ENCODE measurements at regions not wholly inside any gene's neighbourhood (a gene's known extent, or its start where the extent isn't known, plus 50 kb on each side); places are given as distances from the start of the nearest gene placed in this dataset.
A peak's percentile ranks its signal among the peaks of the same experiment; 100 is the strongest.

DNA sequence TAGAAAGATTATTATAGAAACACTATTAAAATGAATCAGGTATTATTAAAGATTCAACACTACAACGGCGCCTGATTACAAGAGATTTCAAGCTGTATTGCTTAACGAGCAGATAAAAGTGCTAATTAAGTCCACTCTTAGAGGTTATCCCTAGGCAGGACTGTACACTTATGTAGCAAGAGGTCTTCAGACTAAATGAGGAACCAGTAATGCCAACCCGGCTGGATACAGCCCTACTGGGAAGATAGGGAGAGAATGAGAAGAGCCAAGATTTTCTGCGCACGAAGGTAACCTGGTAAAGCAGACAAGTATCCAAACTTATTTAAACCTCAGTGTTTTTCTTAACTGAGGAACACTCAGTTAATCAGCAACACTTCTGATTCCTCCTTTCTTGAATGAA lies 115.7 kb upstream of the HIVEP3 start:
- 80% methylated on average over 6 of the region's 6 CpGs for WGBS
- Histone ChIP-seq H3K36me3 (ENCODE audit: insufficient read depth, low read length) (no peaks in the 10 kb centered on the region), H3K4me3 (ENCODE audit: low read length) (peak overlapping the region; percentile 93), H3K9me3 (ENCODE audit: insufficient read depth, low read depth, low read length) (no peaks in the 10 kb centered on the region), H3K4me1 (ENCODE audit: insufficient read depth, low read length) (peaks cover 7% of the 10 kb centered on the region; the same call in 1 of the 2 replicates), H3K9ac (ENCODE audit: low read depth, low read length) (no peak overlapping the region), H3K27ac (ENCODE audit: low read depth, low read length) (no peak overlapping the region), H3K27me3 (ENCODE audit: insufficient read depth, low read length) (peaks cover 40% of the 10 kb centered on the region)

DNA sequence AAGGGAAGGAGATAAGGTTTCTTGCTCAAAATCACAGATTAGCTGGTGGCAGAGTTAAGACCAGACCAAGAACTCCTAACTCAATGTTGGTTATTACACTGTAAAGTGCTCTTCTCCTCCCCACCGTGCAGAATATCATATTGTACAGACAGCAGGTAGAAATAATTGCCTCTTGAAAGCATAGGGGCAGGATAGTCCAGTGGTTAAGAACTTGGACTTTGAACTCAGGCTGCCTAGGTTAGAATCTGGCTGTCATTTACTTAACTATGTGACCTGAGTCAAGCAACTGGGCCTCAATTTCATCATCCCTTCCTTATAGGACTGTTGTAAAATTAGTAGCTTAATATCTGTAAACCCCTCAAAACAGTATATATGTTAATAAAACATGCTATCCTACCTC lies 114.9 kb upstream of the HIVEP3 start:
- 71% methylated on average over 1 of the region's 1 CpG for WGBS
- no peak overlapping the region for H3K27ac ChIP-seq (ENCODE audit: low read depth, low read length)
- H3K9ac ChIP-seq (ENCODE audit: low read depth, low read length), result no peak overlapping the region
- peaks cover 7% of the 10 kb centered on the region; the same call in 1 of the 2 replicates for H3K4me1 ChIP-seq (ENCODE audit: insufficient read depth, low read length)
- peaks cover 40% of the 10 kb centered on the region for H3K27me3 ChIP-seq (ENCODE audit: insufficient read depth, low read length)
- no peaks in the 10 kb centered on the region for H3K36me3 ChIP-seq (ENCODE audit: insufficient read depth, low read length)
- H3K4me3 ChIP-seq (ENCODE audit: low read length), result no peak overlapping the region
- H3K9me3 ChIP-seq (ENCODE audit: insufficient read depth, low read depth, low read length), result no peaks in the 10 kb centered on the region

DNA sequence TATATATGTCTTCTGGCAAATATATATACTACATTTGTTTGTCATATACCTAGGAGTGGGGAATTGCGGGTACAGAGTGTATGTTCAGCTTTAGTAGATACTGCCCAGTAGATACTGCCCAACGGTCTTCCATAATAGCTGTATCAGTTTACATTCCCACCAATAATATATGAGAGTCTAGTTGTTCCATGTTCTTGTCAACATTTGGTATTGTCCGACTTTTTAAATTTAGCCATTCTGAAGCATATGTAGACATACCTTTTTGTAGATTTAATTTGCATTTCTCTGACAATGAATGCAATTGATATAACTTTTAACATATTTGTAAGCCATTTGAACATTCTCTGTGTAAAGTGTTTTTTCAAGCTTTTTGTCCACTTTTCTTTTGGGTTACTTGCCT lies 99.0 kb upstream of the HIVEP3 start:
- Histone ChIP-seq H3K9me3 (ENCODE audit: insufficient read depth, low read depth, low read length) (peaks cover 5% of the 10 kb centered on the region; the same call in 1 of the 2 replicates), H3K27ac (ENCODE audit: low read depth, low read length) (no peak overlapping the region), H3K4me3 (ENCODE audit: low read length) (no peak overlapping the region), H3K36me3 (ENCODE audit: insufficient read depth, low read length) (no peaks in the 10 kb centered on the region), H3K27me3 (ENCODE audit: insufficient read depth, low read length) (no peaks in the 10 kb centered on the region), H3K9ac (ENCODE audit: low read depth, low read length) (no peak overlapping the region), H3K4me1 (ENCODE audit: insufficient read depth, low read length) (no peaks in the 10 kb centered on the region)
- no CpG with 5 or more reads among the region's 3 CpGs for WGBS

DNA sequence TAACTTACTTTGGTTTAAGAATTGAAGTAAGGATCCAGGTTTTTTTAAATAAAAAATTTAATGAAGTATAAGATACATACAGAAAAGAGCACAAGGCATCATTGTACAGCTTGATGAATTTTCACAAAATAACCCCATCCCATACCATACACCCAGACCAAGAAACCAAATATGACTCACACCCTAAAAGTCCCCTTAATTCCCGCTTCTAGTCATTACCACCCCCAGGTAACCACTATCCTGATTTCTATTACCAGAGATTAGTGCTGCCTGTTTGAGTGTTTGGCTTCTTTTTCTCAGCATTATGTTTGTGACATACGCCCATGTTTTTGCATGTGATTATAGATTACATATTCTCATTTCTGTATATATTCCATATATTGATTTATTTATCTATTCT lies 98.5 kb upstream of the HIVEP3 start:
- Histone ChIP-seq H3K4me3 (ENCODE audit: low read length) (no peak overlapping the region), H3K27me3 (ENCODE audit: insufficient read depth, low read length) (no peaks in the 10 kb centered on the region), H3K36me3 (ENCODE audit: insufficient read depth, low read length) (no peaks in the 10 kb centered on the region), H3K9ac (ENCODE audit: low read depth, low read length) (no peak overlapping the region), H3K9me3 (ENCODE audit: insufficient read depth, low read depth, low read length) (peaks cover 5% of the 10 kb centered on the region; the same call in 1 of the 2 replicates), H3K27ac (ENCODE audit: low read depth, low read length) (no peak overlapping the region), H3K4me1 (ENCODE audit: insufficient read depth, low read length) (no peaks in the 10 kb centered on the region)
- 100% methylated on average over 1 of the region's 2 CpGs for WGBS

DNA sequence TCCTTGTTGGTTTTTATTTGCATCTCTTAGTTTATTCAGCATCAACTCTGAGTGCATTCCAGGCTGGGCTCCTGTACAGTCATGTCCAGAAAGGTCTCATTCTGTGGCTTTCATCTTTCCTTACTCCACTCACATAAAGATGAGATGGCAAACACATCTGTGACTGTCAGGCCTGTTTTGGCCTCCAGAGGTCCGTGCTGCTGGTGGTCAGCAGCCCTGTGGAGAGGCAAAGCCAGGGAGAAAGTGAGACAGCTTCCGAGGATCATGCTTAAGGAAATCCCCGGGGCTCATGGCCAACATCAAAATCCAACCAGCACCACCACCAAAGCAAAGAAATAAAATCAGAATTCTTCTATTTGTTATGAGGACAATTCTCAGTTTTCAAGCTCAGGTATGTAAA lies 96.1 kb upstream of the HIVEP3 start:
- Histone ChIP-seq H3K4me3 (ENCODE audit: low read length) (no peak overlapping the region), H3K36me3 (ENCODE audit: insufficient read depth, low read length) (no peaks in the 10 kb centered on the region), H3K27me3 (ENCODE audit: insufficient read depth, low read length) (no peaks in the 10 kb centered on the region), H3K4me1 (ENCODE audit: insufficient read depth, low read length) (no peaks in the 10 kb centered on the region), H3K27ac (ENCODE audit: low read depth, low read length) (no peak overlapping the region), H3K9me3 (ENCODE audit: insufficient read depth, low read depth, low read length) (peaks cover 5% of the 10 kb centered on the region; the same call in 1 of the 2 replicates), H3K9ac (ENCODE audit: low read depth, low read length) (no peak overlapping the region)
- 79% methylated on average over 2 of the region's 3 CpGs for WGBS

DNA sequence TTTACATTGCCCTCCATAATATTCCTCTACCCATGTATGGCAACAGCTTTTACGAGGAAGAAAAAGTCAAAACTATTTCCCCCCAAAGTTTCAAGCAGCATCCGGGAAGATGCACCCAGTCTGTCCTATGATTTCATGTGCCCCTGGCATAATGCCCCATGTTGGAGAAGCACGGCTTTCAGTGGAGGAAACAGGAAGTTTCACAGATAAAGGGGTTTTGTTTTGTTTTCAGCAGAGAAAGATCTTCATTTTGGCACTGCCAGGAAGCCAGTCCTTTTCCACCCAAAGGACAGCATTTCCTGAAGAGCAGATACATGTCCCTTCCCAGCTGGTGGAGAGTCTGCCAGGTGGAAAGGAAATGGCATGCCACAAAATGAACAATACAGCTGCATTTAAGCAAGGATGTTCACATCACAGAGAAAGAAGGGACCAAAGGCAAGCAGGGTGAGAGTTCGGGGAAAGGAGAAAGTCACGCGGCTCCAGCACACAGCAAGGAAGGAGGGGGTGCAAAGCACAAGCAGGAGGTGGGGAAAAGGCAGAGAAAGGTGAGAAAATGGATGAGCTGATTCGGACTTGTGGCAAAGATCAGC lies 95.3 kb upstream of the HIVEP3 start:
- Histone ChIP-seq H3K27me3 (ENCODE audit: insufficient read depth, low read length) (no peaks in the 10 kb centered on the region), H3K9ac (ENCODE audit: low read depth, low read length) (no peak overlapping the region), H3K9me3 (ENCODE audit: insufficient read depth, low read depth, low read length) (peaks cover 5% of the 10 kb centered on the region; the same call in 1 of the 2 replicates), H3K4me3 (ENCODE audit: low read length) (no peak overlapping the region), H3K4me1 (ENCODE audit: insufficient read depth, low read length) (no peaks in the 10 kb centered on the region), H3K27ac (ENCODE audit: low read depth, low read length) (no peak overlapping the region), H3K36me3 (ENCODE audit: insufficient read depth, low read length) (no peaks in the 10 kb centered on the region)
- WGBS, result 88% methylated on average over 7 of the region's 7 CpGs

DNA sequence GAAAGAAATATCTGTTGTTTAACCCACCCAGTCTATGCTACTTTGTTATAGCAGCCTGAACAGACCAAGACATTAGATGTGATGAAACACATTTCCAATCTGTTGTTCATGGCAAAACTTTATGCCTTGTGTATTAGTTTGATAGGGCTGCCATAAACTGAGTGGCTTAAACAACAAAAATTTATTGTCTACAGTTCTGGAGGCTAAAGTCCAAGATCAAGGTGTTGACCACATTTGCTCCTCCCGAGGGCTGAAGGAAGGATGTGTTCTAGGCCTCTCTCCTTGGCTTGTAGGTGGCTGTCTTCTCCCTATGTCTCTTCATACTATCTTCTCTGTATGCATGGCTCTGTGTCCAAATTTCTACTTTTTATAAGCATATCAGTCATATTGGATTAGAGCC lies 94.1 kb upstream of the HIVEP3 start:
- WGBS, result 95% methylated on average over 1 of the region's 1 CpG

DNA sequence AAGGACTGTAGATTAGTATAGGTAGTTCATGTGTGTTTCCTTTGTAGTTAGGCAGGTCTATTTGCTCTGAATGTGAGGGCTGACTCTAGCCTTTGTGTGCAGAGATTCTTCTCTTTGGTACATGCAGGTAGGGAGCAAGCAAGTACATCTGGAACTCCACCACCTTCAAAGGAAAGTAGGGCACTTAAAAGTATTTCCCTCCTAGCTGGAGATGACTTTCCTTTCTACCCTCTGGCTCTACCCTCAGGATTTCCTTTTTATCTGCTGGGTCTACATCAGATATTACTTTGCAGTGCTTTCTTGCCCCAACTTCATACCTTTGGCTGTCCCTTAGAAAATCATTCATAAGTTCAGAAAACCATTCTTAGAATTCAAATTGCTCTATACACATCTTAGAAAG lies 91.7 kb upstream of the HIVEP3 start:
- Histone ChIP-seq H3K9me3 (ENCODE audit: insufficient read depth, low read depth, low read length) (no peaks in the 10 kb centered on the region), H3K9ac (ENCODE audit: low read depth, low read length) (no peak overlapping the region), H3K36me3 (ENCODE audit: insufficient read depth, low read length) (no peaks in the 10 kb centered on the region), H3K4me1 (ENCODE audit: insufficient read depth, low read length) (no peaks in the 10 kb centered on the region), H3K27ac (ENCODE audit: low read depth, low read length) (no peak overlapping the region), H3K4me3 (ENCODE audit: low read length) (no peak overlapping the region), H3K27me3 (ENCODE audit: insufficient read depth, low read length) (no peaks in the 10 kb centered on the region)

More for the DNA sequence above, 94.1 kb upstream of the HIVEP3 start:
- H3K4me1 ChIP-seq (ENCODE audit: insufficient read depth, low read length), result no peaks in the 10 kb centered on the region
- no peak overlapping the region for H3K9ac ChIP-seq (ENCODE audit: low read depth, low read length)
- H3K36me3 ChIP-seq (ENCODE audit: insufficient read depth, low read length), result no peaks in the 10 kb centered on the region
- H3K27ac ChIP-seq (ENCODE audit: low read depth, low read length), result no peak overlapping the region
- H3K27me3 ChIP-seq (ENCODE audit: insufficient read depth, low read length), result no peaks in the 10 kb centered on the region
- H3K4me3 ChIP-seq (ENCODE audit: low read length), result no peak overlapping the region
- H3K9me3 ChIP-seq (ENCODE audit: insufficient read depth, low read depth, low read length), result no peaks in the 10 kb centered on the region

DNA sequence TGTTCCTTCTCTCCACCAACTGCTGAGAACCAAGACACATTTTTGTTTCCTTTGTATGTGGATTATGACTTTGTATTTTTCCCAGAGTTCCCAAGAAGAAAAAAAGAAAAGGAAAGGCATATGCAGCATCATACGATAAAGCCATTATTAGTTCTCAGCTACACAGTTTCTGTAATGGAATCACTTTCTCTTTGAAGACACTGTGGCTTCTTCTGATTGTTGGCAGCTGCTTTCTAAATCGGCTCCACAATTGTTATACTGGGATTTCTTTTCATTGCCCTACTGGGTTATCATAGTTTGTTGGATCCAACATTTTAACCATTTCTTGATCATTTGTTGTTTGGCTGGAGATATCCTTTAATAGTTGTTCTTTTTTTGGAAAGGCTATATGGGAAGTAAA lies 89.5 kb upstream of the HIVEP3 start:
- no peaks in the 10 kb centered on the region for H3K36me3 ChIP-seq (ENCODE audit: insufficient read depth, low read length)
- no peak overlapping the region for H3K4me3 ChIP-seq (ENCODE audit: low read length)
- H3K4me1 ChIP-seq (ENCODE audit: insufficient read depth, low read length), result no peaks in the 10 kb centered on the region
- 97% methylated on average over 2 of the region's 2 CpGs for WGBS
- H3K27ac ChIP-seq (ENCODE audit: low read depth, low read length), result no peak overlapping the region
- H3K27me3 ChIP-seq (ENCODE audit: insufficient read depth, low read length), result no peaks in the 10 kb centered on the region
- H3K9me3 ChIP-seq (ENCODE audit: insufficient read depth, low read depth, low read length), result no peaks in the 10 kb centered on the region
- no peak overlapping the region for H3K9ac ChIP-seq (ENCODE audit: low read depth, low read length)

DNA sequence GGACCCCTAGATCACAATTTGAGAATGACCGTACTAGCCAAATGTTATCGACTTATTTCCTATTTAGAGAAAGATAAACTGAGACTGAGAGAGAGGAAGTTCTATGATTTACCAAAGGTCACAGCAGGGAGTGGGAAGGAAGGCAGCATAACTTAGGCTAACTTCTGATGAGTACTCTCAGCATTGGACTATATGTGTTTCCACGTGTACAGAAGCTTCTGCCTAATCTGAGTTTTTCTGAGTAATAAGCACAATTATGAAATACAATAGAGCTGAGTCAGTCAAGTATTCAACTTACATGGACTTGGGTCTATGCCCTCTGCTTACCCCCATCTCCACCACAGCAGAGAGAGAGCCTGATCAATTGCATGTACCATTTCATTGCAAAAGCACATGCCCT lies 88.1 kb upstream of the HIVEP3 start:
- Histone ChIP-seq H3K4me3 (ENCODE audit: low read length) (no peak overlapping the region), H3K36me3 (ENCODE audit: insufficient read depth, low read length) (no peaks in the 10 kb centered on the region), H3K27me3 (ENCODE audit: insufficient read depth, low read length) (no peaks in the 10 kb centered on the region), H3K9me3 (ENCODE audit: insufficient read depth, low read depth, low read length) (no peaks in the 10 kb centered on the region), H3K27ac (ENCODE audit: low read depth, low read length) (no peak overlapping the region), H3K9ac (ENCODE audit: low read depth, low read length) (no peak overlapping the region), H3K4me1 (ENCODE audit: insufficient read depth, low read length) (no peaks in the 10 kb centered on the region)
- 94% methylated on average over 3 of the region's 3 CpGs for WGBS

DNA sequence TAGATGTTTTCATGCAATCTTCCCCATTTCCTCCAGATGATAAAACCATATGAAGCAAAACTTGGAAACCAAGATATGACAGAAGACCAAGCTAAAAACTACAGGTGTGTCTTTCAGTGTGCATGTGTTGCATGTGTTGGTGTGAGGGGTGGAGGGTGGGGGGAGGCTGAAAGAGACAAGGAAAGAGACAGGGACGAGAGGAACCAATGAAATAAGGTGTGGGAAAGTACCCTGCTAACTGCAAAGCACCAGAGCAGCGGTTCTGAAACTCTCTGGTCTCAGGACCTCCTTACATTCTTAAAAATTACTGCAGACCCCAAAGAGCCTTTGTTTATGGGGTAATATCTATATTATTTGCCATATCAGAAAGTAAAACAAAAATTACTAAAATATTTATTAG lies 87.4 kb upstream of the HIVEP3 start:
- Histone ChIP-seq H3K27ac (ENCODE audit: low read depth, low read length) (no peak overlapping the region), H3K4me1 (ENCODE audit: insufficient read depth, low read length) (no peaks in the 10 kb centered on the region), H3K4me3 (ENCODE audit: low read length) (no peak overlapping the region), H3K9ac (ENCODE audit: low read depth, low read length) (no peak overlapping the region), H3K36me3 (ENCODE audit: insufficient read depth, low read length) (no peaks in the 10 kb centered on the region), H3K27me3 (ENCODE audit: insufficient read depth, low read length) (no peaks in the 10 kb centered on the region), H3K9me3 (ENCODE audit: insufficient read depth, low read depth, low read length) (no peaks in the 10 kb centered on the region)
- 97% methylated on average over 2 of the region's 2 CpGs for WGBS

DNA sequence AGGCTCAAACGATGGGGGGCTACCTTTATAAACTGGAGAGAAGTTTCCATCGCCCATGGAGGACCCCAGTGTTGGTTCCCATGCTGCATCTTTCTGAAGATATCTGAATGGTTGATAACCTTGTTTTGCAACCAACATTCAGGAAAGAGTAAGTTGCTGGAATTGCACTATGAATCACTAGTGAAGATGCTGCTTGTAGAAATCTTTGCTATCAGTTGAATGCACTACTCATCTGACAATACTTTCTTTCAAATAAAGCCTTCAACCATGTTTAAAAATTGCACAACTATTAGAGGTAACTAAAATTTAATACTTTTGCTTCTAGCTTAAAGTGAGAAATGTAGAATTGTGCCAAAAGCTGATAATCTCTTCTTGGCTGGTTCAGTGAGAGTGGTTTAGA lies 86.8 kb upstream of the HIVEP3 start:
- H3K4me1 ChIP-seq (ENCODE audit: insufficient read depth, low read length), result no peaks in the 10 kb centered on the region
- no peak overlapping the region for H3K9ac ChIP-seq (ENCODE audit: low read depth, low read length)
- no peaks in the 10 kb centered on the region for H3K27me3 ChIP-seq (ENCODE audit: insufficient read depth, low read length)
- no peak overlapping the region for H3K27ac ChIP-seq (ENCODE audit: low read depth, low read length)
- no peaks in the 10 kb centered on the region for H3K9me3 ChIP-seq (ENCODE audit: insufficient read depth, low read depth, low read length)
- no peak overlapping the region for H3K4me3 ChIP-seq (ENCODE audit: low read length)
- WGBS, result 92% methylated on average over 2 of the region's 2 CpGs
- H3K36me3 ChIP-seq (ENCODE audit: insufficient read depth, low read length), result no peaks in the 10 kb centered on the region

Data from HUES64 (cell line).